ENCODE measurements at regions not wholly inside any gene's neighbourhood (a gene's known extent, or its start where the extent isn't known, plus 50 kb on each side); places are given as distances from the start of the nearest gene placed in this dataset.

DNA sequence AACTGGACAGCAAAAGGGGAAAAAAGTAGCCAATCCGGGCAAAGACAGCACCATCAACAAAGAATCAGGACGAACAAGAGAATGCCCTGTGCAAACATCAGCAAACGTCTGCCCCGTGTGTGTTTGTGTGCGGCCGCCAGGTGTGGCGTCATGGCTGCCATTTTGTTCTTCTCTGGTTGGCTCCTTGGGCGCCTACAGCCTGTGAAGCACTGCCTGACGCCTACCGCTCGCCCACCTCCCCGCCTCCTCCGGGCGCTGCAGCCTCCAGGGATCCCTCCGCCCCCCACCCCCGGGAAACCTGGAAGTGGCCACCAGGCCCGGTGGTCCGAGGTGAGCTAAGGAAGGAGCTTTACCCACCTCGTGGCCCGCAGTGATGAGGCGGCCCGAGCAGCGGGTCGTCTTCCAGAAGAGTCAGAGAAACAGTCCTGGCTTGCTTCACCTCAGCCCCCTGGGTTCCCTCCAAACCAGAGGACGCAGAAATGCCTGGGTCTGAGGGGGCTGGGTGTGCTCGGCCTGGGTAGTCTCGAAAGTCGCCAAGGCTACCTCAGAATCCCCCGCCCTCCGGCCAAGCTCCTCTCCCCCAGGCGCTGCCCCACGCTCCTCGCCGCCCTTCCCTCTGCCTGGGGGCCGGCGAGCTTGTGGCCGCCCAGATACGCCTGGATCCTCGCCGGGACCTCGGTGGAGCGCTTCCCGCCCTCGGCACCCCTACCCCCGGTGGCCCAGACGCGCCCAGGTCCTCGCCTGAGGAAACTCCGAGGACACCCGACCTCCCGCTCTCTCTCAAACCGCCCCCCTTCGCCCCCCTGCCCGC, 61.8 kb upstream of the IL6 start:
- peaks cover 32 to 35% of the 10 kb centered on the region in 2 donors for H3K27me3 Mint-ChIP-seq
- H3K27ac Mint-ChIP-seq, result no peak overlapping the region
- H3K4me3 Mint-ChIP-seq, result no peak overlapping the region
- no peaks in the 10 kb centered on the region for H3K4me1 Mint-ChIP-seq (ENCODE audit: low read depth in 2 of 2)
- no peak for ATAC-seq (replicated peaks)
- DNase-seq, result no peak
- no peaks in the 10 kb centered on the region for H3K9me3 Mint-ChIP-seq
- peaks cover 2% of the 10 kb centered on the region for H3K36me3 Mint-ChIP-seq (ENCODE audit: insufficient read depth)

- ATAC-seq (replicated peaks) (no peak), DNase-seq (no peak)
- Mint-ChIP-seq H3K27me3 (peaks cover 29 to 31% of the 10 kb centered on the region in 2 donors), H3K4me1 (ENCODE audit: low read depth in 2 of 2) (no peaks in the 10 kb centered on the region), H3K4me3 (no peak overlapping the region), H3K36me3 (ENCODE audit: insufficient read depth) (no peaks in the 10 kb centered on the region), H3K27ac (no peak overlapping the region), H3K9me3 (no peaks in the 10 kb centered on the region)
Measured at GRCh38 chr7:22663721-22664120, 63.3 kb upstream of the IL6 start.

DNA sequence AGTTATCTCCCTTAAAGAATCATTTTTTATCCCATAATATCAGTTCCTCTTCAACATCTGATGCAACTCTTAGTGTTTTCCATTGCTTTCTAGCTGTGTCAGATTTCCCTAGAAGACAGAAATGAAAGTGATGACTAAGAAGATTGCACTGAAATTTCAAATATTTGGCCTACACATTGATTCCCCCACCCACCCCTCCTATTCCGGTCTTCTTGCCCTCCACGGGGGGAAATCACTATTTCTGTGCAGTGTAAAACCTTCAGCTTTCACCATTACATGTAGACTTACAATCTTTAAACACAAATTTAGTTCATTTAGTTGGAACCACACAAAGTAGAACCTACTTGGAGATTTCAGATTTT, 63.7 kb upstream of the IL6 start:
- Mint-ChIP-seq H3K27ac (no peak overlapping the region), H3K4me3 (no peak overlapping the region), H3K36me3 (ENCODE audit: insufficient read depth) (no peaks in the 10 kb centered on the region), H3K9me3 (no peaks in the 10 kb centered on the region), H3K4me1 (ENCODE audit: low read depth in 2 of 2) (no peaks in the 10 kb centered on the region), H3K27me3 (peaks cover 25 to 27% of the 10 kb centered on the region in 2 donors)
- no peak for DNase-seq
- ATAC-seq (replicated peaks), result no peak

- Mint-ChIP-seq H3K36me3 (ENCODE audit: insufficient read depth) (no peaks in the 10 kb centered on the region), H3K4me1 (ENCODE audit: low read depth in 2 of 2) (no peaks in the 10 kb centered on the region), H3K4me3 (no peak overlapping the region), H3K27ac (no peak overlapping the region), H3K9me3 (no peaks in the 10 kb centered on the region), H3K27me3 (peaks cover 20 to 21% of the 10 kb centered on the region in 2 donors)
- ATAC-seq (replicated peaks) (no peak), DNase-seq (no peak)
Measured at GRCh38 chr7:22662556-22663356, 64.2 kb upstream of the IL6 start.

GRCh38 chr7:22662036-22662435, 65.0 kb upstream of the IL6 start:
- Mint-ChIP-seq H3K4me1 (ENCODE audit: low read depth in 2 of 2) (no peaks in the 10 kb centered on the region), H3K9me3 (no peaks in the 10 kb centered on the region), H3K27me3 (peaks cover 18% of the 10 kb centered on the region in 2 donors), H3K27ac (no peak overlapping the region), H3K36me3 (ENCODE audit: insufficient read depth) (no peaks in the 10 kb centered on the region), H3K4me3 (no peak overlapping the region)
- peak; percentile 46 for ATAC-seq (replicated peaks)
- no peak for DNase-seq

- ATAC-seq (replicated peaks) (no peak), DNase-seq (no peak)
- H3K27me3 Mint-ChIP-seq, result peaks cover 18 to 30% of the 10 kb centered on the region in 2 donors
- H3K4me1 Mint-ChIP-seq (ENCODE audit: low read depth in 2 of 2), result no peaks in the 10 kb centered on the region
- H3K27ac Mint-ChIP-seq, result no peak overlapping the region
- H3K36me3 Mint-ChIP-seq (ENCODE audit: insufficient read depth), result no peaks in the 10 kb centered on the region
- no peak overlapping the region for H3K4me3 Mint-ChIP-seq
- no peaks in the 10 kb centered on the region for H3K9me3 Mint-ChIP-seq
Measured at GRCh38 chr7:22660732-22661131, 66.3 kb upstream of the IL6 start.

GRCh38 chr7:22660293-22660692, 66.7 kb upstream of the IL6 start:
- Mint-ChIP-seq H3K27ac (no peak overlapping the region), H3K4me1 (ENCODE audit: low read depth in 2 of 2) (no peaks in the 10 kb centered on the region), H3K4me3 (no peak overlapping the region), H3K36me3 (ENCODE audit: insufficient read depth) (no peaks in the 10 kb centered on the region), H3K27me3 (peaks cover 18 to 30% of the 10 kb centered on the region in 2 donors), H3K9me3 (no peaks in the 10 kb centered on the region)
- ATAC-seq (replicated peaks), result no peak
- no peak for DNase-seq

DNA sequence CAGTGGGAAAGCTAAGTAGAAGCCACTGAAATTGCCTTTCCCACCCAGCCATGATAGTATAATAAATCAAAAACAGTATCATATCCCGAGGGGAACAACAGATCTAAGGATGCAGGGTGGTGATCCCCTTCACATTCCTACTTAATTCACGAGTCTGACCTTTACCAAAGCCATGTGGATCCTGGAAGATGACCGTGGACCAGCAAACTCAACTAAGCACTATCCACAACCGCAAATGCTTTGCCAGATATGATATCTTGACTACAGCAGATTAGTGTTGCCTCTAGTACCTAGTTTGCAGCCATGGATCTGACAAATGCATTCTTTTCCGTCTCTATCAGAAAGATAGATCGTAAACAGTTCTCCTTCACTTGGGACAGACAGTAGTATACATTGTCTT, 67.3 kb upstream of the IL6 start:
- DNase-seq, result no peak
- Mint-ChIP-seq H3K36me3 (ENCODE audit: insufficient read depth) (no peaks in the 10 kb centered on the region), H3K27me3 (peaks cover 18 to 30% of the 10 kb centered on the region in 2 donors), H3K4me1 (ENCODE audit: low read depth in 2 of 2) (no peaks in the 10 kb centered on the region), H3K4me3 (no peak overlapping the region), H3K27ac (no peak overlapping the region), H3K9me3 (no peaks in the 10 kb centered on the region)
- ATAC-seq (replicated peaks), result no peak

DNA sequence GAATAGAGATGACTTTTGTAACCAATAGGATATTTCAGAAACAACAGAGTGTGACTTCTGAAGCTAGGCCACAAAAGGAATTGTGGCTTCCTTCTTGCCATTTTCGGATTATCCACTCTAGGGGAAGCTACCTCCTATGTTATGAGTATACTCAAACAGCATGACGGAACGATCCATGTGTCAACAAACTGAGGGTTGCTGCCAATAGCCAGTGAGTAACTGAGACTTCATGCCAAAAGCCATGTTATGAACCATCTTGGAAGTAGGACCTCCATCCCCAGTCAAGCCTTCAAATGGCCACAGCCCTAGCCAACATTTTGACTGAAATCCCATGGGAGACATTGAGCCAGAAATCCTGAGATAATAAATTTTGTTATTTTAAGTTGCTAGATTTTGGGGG, 69.0 kb upstream of the IL6 start:
- H3K27ac Mint-ChIP-seq, result no peak overlapping the region
- DNase-seq (no peak), ATAC-seq (replicated peaks) (no peak)
- H3K4me3 Mint-ChIP-seq, result no peak overlapping the region
- H3K9me3 Mint-ChIP-seq, result no peaks in the 10 kb centered on the region
- H3K36me3 Mint-ChIP-seq (ENCODE audit: insufficient read depth), result no peaks in the 10 kb centered on the region
- peaks cover 10 to 34% of the 10 kb centered on the region in 2 donors for H3K27me3 Mint-ChIP-seq
- H3K4me1 Mint-ChIP-seq (ENCODE audit: low read depth in 2 of 2), result no peaks in the 10 kb centered on the region

- no peak for ATAC-seq (replicated peaks)
Measured at GRCh38 chr7:22657479-22657878, 69.5 kb upstream of the IL6 start.

DNA sequence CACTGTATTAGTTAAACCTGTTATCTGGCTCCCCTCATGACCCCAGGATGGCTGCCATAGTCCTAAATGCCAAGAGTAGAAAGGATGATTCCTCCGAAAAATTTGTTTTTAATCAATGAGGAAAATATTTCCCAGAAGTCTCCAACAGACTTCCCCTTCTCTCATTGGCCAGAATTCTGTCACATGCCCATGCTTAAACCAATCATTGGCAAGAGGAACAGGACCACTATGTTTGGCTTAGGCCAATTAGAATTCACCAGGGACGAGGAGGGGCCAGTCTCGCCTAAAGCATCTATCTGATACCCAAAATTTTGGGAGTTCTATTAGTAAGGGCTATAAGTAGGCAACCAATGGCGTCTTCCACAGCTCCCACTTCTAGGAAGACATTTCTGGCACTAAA, 71.2 kb upstream of the IL6 start:
- no peak overlapping the region for H3K27ac Mint-ChIP-seq
- DNase-seq (no peak), ATAC-seq (replicated peaks) (no peak)
- no peaks in the 10 kb centered on the region for H3K9me3 Mint-ChIP-seq
- H3K36me3 Mint-ChIP-seq (ENCODE audit: insufficient read depth), result no peaks in the 10 kb centered on the region
- H3K4me3 Mint-ChIP-seq, result no peak overlapping the region
- no peaks in the 10 kb centered on the region for H3K4me1 Mint-ChIP-seq (ENCODE audit: low read depth in 2 of 2)
- H3K27me3 Mint-ChIP-seq, result peaks cover 0 to 37% of the 10 kb centered on the region in 2 donors

More at GRCh38 chr7:22657479-22657878, 69.5 kb upstream of the IL6 start:
- Mint-ChIP-seq H3K4me3 (no peak overlapping the region), H3K4me1 (ENCODE audit: low read depth in 2 of 2) (no peaks in the 10 kb centered on the region), H3K27me3 (peaks cover 4 to 39% of the 10 kb centered on the region in 2 donors), H3K9me3 (no peaks in the 10 kb centered on the region), H3K36me3 (ENCODE audit: insufficient read depth) (no peaks in the 10 kb centered on the region), H3K27ac (no peak overlapping the region)
- DNase-seq, result no peak

- no peaks in the 10 kb centered on the region for H3K36me3 Mint-ChIP-seq (ENCODE audit: insufficient read depth)
- H3K27me3 Mint-ChIP-seq, result peaks cover 0 to 36% of the 10 kb centered on the region in 2 donors
- no peaks in the 10 kb centered on the region for H3K9me3 Mint-ChIP-seq
- no peak overlapping the region for H3K4me3 Mint-ChIP-seq
- H3K4me1 Mint-ChIP-seq (ENCODE audit: low read depth in 2 of 2), result no peaks in the 10 kb centered on the region
- H3K27ac Mint-ChIP-seq, result no peak overlapping the region
- DNase-seq (no peak), ATAC-seq (replicated peaks) (no peak)
Measured at GRCh38 chr7:22654831-22655230, 72.2 kb upstream of the IL6 start.

DNA sequence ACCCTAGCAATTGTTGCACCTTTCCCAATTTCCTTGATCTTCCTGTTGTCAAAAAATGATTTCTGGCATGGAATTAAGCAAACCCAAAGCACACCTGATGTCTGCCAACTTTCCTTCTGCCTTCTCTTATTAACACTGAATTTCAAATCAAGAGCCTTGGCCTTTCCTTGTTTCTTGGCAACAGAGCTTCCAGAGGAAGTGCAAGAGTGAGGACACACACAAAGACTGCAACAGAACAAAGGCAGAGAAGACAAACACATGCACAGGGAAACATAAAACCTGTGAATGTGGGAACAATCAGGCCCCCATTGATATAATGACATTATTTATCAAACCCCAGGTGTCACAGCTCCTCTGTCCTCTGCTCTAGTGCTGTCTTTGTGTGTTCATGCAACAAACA, 73.0 kb upstream of the IL6 start:
- Mint-ChIP-seq H3K27ac (no peak overlapping the region), H3K9me3 (no peaks in the 10 kb centered on the region), H3K36me3 (ENCODE audit: insufficient read depth) (no peaks in the 10 kb centered on the region), H3K4me3 (no peak overlapping the region), H3K27me3 (peaks cover 0 to 36% of the 10 kb centered on the region in 2 donors), H3K4me1 (ENCODE audit: low read depth in 2 of 2) (no peaks in the 10 kb centered on the region)
- DNase-seq (no peak), ATAC-seq (replicated peaks) (no peak)

Measured in effector memory CD8-positive, alpha-beta T cell (primary cell).